GM19372 (cell line): ENCODE measurements at regions not wholly inside any gene's neighbourhood (a gene's known extent, or its start where the extent isn't known, plus 50 kb on each side); places are given as distances from the start of the nearest gene placed in this dataset.

Experiments
- ATAC-seq: cut with Tn5 transposase; IDR thresholded peaks from one replicate; pipeline ENCODE4 v1.9.1; 2021; ENCODE audit warnings: mild to moderate bottlenecking, low read depth, moderate library complexity; ENCODE audit not compliant: unreplicated experiment

DNA sequence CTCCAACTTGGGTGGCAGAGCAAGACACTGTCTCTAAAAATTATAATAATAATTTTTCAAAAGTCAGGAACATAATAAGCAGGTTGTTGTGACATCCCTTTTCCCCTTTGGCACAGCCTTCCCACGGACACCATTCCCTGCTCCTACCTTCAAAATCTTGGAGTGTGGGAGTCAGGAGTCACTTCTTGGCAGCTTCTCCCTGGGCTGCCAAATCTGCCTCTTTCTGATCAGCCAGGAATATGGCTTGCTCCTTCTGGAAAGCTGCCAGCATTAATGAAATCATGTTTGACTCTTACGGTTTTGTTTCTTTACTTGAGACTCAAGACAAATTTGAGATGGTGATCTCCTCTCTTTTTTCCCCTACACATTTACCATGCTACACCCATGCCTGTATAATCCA, 391.4 kb upstream of the SYT1 start:
- no peak for ATAC-seq

DNA sequence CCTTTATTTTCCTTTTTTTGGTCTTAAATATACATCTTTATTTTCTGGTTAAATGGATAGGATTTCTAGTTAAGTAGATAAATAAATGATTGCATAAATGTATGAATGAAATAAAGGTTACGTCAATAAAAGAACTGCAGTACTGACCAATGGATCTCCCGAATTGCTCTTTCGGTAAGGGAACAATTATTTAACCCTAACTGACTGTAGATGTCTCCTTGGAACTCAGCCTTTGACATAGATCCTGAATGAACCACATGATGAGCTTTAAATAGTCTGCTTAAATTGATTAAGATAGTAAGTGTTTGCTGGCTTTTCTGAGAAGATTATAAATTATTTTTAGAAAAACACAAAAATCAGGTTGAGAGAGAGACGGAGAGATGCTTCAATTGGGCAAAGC, 391.0 kb upstream of the SYT1 start:
- ATAC-seq = no peak

DNA sequence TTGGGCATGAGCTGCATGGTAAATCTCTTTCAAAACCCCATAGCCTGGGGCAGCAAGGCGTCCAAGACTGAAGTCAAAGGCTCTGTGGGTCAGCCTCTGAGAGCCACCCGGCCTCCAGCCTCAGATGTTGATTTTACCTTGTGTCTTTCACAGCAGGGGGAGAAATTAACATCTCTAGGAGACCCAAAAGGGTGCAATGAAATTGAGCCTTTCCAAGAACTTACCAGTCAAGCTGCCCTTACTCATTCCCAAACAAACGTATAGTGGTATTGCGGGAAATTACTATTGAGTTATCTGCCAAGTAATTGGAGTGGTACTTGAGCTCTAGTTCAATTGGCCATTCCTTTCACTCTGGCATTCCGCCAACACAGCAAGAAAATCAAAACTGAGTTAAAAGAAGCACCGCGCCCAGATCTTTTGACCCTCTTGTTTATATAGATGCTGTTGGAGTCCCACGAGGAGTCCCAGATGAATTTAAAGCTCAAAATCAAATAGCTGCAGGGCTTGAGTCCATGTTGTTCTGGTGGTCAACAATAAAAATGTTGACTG, 380.7 kb upstream of the SYT1 start:
- ATAC-seq = no peak

DNA sequence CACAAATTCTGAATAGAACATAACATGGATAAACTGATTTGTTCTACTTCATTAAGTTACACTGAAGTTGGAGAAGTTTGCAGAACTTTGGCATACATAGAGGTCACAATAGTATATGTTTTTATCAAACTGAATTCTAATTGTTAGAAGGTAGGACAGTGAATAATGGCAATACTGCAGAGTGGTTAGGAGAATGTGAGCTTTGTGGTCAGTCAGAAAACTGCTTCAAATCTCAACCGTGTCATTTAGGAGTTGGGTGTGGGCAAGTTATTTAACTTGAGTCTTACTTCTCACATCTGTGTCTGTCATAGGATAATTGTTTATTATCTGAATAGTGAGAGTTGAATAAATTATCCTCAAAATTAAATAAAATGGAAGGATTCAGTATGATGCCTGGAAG, 374.6 kb upstream of the SYT1 start:
- no peak for ATAC-seq

DNA sequence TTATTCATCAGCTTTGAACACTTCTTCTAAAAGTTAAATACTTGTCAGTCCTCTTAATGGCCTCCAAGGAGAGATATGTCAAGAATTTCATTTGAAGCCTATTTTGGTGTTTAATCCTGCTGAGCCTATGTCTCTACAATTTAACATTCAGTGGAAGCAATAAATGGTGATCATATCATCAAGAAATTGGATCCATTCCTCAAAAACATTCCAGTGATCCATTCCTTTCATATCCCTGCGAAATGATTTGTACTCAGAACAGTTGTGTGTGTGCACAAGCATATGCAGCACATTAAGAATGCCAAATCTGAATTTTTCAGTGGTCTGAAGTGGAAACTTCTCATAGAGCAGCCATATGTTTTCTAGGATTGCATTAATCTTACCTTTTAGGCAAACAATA, 373.7 kb upstream of the SYT1 start:
- ATAC-seq = no peak

DNA sequence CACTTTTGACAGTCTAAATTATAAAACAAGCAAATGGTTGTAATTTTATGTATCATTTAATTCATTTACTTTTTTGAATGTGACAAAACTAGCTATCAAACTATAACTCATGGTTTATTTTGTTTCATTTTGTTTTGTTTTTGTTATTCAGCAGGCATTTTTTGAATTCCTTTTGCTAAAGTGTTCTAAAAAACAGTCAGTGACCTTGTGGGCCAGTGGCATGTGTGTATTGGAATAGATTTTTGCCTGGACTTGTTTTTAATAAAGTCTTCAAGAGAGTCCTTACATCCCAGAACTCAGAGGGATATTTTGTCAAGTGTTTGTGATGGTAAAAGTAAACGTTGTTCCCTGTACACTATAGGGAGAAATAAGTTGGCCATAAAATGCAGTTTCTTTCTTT, 369.7 kb upstream of the SYT1 start:
- ATAC-seq = no peak

DNA sequence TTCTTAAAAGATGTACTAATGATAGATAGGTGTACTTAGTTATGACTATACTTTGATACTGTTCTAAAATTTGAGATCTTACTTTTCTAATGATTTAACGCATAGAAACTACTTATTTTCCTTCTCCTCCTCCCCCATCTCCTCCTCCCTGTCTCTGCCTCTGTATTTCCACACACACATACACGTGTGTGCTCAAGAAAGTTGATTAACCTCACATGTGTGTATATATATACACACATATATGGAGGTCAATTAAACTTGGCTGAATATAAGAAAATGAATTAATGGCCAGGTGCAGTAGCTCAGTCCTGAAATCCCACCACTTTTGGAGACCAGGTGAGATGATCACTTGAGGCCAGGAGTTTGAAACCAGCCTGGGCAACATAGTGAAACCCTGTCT, 362.7 kb upstream of the SYT1 start:
- no peak for ATAC-seq

DNA sequence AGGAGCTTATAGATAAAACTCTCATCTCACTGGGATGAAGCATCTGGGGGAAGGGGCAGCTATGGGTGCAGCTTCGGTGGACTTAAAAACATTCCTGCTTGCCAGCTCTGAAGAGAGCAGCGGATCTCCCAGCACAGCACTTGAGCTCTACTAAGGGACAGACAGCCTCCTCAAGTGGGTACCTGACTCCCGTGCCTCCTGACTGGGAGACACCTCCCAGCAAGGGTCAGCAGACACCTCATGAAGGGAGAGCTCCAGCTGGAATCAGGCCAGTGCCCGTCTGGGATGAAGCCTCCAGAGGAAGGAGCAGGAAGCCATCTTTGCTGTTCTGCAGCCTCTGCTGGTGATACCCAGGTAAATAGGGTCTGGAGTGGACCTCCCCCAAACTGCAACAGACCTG, 345.2 kb upstream of the SYT1 start:
- ATAC-seq = no peak

DNA sequence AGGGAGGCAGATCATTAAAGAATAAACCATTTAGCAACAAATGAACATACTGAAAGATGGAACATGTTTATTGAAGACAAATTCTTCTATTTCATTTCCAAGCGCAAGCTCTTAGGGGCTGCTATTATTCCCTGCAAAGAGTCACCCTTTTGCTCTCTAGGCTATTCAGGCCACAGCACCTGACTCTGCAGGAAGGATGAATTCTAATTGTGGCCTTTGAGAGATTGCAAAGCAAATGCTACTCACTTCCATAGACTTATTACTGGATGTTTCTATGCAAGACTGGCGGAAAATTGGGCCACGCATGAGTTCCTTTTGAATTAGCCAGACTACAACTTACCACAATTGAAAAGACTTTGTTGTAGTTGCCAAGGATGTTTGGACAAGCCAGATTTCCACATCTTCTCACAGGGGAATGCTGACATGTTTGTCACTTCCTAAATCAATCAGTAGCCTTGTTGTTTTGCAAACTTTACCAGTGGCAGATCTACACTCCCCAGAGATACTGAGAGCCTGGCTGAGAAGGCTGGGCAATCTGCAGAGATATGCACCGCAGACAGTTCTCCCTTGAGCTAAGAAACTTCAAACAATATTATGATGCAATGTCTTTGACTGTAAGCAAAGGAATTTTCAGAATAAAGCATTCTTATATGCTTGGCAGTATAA, 334.3 kb upstream of the SYT1 start:
- ATAC-seq = no peak

DNA sequence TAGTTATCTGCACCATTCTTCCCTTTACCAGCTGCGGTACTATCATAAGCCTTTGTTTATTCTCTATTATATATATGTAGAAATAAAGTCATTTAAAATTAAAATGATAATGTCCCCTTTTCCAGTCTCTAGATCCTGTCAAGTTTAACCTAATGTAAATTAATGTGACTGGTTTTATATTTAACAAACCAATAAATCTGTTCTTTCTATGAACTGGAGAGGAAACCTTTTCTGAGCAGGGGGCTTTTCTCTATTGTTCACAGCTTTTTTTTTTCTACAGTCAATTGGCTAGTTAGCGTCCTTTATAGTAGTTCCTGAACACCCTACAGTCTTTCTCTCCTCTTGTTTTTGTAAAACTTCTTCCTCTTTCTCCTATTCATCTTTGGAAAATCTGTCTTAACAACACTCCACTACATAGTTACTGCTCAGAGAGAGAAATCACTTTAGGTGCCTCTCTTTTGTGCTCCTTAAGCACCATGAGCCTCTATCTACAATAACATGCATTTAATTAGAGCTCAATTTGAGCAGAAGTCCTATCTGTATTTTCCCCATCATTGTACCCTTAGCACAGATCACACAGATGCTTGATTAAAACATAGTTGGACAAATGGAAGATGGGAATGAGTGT, 332.6 kb upstream of the SYT1 start:
- no peak for ATAC-seq

DNA sequence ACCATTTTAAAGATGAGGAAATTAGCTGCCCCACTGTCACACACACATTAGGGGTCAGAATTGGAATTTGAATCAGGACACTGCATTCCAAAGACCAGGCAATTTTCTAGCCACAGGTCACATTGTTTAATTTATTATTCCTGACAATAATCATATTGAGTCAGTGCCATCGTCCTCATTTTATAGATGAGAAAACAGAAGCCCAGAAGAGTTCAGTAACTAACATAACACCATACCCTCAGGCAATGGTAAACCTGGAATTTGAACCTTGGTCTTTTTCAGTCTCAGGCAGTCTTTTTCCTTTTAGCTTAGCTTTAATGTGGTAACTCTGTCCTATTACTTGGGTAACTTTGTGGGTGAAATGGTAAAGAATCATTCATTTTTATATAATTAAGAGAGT, 330.3 kb upstream of the SYT1 start:
- ATAC-seq = no peak

DNA sequence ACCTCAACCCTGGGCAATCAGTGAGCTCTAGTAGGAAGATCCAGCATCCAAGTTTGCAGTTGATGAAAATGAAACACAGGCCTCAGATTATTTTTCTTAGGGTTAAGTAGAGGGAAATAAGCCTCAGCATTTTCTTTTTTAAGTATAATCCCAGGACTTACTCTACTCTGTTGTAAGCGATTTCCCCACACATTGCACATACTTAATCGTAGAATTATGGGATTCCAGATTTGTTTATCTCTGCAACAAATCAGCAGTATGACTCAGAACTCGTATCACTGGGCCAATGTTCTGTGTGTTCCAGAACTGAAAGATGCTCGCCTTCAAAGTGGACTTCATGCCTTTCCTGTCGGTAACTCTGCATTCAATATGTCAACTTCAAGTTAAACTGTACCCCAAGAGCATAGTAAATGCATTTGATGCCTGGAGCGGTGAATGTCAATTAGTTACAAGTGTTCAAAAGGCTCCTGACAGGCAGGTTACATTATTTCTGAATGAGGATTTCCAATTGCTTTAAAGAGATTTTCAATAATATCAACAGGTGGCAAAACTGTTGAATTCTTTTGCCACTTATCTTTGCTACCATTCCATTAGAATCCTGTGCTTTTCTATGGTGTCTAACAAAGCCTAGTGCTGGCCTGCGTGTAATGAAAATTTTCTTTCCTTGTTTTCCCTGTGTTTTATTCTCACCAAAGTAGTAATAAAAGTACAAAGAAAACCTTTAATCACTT, 323.8 kb upstream of the SYT1 start:
- no peak for ATAC-seq

DNA sequence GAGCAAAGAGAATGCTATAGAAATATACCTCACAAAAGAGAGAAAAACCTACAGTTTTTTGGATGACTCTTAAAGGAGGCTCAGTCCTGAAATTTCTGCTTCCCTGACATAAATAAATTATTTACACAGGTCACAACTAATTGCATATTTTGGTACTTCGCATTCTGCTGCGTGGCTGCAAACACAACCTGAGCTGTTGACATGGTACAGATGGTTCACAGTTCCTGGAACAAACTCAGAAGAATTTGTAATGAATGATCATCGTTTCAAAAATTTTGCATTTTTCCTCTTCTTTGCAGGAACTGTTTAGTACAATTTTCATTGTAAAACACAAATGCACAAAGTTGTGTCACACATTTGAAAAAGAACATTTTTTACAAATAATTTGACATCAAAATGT, 313.7 kb upstream of the SYT1 start:
- ATAC-seq = no peak

DNA sequence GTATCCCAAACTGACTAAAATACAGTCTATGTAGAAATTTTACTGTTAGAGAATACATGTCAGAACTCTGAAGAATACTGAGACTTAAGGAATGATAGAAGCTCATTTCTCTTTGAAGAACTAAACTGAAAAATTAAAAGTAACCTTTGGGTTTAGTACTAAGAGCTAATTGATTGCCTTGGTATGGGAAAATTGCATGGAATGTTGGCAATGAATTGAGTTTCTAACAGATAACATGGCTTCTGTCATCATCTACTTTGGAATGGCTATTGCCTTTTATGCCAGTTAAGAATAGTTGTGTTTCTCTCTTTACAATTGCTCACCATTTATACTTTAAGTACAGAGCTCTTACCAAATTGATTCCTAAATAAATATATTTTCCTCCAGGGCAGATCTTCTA, 308.8 kb upstream of the SYT1 start:
- ATAC-seq = no peak

DNA sequence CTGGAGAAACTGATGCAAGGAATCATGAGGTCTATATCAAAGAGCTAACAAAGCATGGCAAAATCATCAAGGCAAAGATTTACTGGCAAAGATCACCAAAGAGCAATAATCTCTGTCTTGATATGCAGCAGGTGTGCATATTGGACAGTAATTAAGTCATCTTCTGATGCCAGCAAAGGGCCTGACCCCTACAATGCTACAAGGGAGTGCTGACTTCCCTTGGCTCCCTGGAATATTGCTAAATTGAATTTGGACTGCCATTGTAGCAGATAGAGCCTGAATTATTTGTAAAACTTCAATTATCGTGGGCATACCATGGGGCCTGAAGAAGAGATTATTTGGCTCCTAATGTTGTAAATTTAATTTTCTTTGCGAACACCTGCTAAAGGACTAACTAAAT, 307.9 kb upstream of the SYT1 start:
- no peak for ATAC-seq

DNA sequence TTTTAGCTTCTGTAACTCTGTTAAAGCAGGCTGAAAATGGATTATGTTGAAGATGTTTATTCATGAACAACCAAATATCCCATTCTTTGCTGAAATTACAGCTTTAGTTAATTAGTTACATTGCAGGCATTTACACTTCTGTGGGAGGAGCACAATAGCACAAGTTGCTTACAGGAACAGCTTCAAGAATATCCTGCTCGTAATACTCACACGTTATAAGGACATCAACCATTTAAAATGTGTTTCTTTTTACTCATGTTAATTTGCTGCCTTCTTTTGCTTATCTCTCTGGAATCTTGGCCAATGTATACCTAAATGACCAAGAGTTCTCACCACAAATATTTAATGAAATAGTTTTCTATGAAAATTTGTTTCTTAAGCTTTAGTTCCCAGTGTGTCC, 305.2 kb upstream of the SYT1 start:
- ATAC-seq = no peak

DNA sequence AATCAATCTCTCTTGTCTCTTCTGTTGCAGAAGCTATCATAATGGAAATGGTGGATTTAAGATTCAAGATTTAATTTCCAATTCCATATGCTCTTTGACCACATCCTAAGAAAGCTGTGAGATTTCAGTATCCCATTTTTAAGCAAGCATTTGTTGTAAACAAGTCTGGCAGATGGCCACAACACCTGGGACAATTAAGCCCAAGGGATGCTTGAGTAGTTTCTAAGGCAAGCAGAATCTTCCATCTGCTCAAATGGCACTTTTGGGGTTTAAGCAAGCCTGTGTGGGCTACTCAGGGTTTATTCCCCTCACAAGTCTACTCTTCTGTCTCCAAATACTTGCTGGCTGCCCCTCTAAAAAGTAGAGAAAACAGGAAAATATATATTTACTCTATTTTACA, 304.7 kb upstream of the SYT1 start:
- ATAC-seq = no peak

DNA sequence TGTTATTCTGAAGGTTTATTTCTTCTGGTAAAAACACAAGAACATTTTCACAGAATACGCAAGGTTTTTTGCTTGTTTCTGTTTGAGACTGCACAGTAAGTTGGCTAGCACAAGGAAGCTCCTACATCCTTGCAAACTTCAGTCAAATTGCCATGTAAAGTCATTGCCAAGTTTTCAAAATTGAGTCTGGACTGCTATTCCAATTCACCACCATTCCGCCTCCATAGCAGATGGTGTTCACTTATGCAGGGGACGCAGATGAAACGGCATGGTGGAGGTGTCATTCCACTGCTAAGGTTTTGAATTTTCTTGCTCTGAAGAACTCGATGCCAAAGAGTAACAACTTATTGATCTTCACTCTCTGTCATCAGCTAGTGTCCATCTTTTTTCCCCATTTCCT, 303.9 kb upstream of the SYT1 start:
- ATAC-seq = no peak

DNA sequence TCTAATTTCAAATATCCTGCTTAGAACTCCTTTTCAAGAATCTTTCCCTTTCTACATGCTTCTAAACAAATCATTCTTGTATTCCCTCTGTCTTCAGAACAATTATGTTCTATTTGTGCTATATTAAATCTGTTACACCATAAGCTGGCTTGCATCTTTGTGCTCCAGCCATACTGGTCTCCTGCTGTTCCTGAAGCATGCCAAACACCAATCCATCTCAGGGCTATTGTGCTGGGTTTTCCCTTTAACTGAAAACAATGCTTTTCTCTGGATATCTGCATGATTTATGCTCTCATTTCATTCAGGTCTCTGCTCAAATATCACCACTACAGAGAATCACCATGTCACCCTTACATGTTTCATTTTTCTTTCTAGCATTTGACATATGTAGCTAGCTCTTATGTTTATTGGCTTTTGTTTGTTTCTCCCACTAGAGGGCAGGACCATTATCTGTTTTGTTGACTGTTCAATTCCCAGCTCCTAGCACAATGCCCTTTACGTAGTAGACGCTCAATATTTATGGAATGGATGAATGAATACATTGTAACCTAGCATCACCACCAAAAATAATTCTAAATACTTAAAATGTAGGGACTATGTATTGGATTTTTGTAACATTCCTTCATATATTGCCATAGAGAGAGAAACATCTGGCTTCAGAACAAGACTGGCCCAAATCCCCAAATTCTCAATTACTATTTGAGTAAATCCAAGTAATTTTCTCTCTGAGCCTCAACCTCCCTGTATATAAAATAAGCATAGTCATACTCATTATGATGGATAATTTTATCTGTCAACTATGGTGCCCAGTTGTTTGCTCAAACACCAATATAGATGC, 302.0 kb upstream of the SYT1 start:
- peak; percentile 52 for ATAC-seq

DNA sequence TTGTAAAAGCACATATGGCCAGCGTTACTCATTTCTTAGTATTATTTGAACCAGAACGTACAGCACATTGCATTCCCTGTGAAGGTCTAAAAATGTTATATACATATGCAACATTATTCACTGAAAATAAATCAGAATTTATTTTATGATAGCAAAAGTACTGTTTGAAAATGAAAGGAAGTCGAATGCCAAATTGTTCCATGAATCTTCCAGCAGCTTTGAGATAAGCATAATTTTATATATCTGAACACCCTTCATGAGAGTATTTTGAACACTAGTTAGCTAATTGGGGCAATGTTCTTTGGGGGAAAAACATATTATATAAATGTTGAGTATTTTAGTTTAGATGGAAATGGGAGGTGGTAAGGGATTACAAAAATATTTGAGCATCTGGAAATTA, 300.7 kb upstream of the SYT1 start:
- no peak for ATAC-seq

DNA sequence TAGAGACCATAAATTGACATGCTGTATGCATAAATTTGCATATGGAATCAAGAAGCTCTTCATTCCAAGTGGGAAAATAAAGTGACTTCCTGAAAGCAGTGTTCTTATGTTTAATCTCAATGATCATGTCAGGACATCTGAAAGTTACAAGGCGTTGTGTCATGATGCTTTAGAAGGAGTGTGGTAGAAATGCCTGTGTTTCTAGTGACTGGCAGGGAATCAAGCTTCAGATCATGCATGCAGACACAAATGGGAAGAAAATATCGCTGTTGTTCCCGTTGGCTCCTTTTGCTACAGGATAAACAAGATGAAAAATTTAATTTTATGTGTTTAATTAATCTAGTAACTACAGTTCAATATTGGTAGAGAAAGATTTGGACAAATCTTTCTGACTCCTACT, 298.1 kb upstream of the SYT1 start:
- no peak for ATAC-seq
